ENCODE measurements at regions not wholly inside any gene's neighbourhood (a gene's known extent, or its start where the extent isn't known, plus 50 kb on each side); places are given as distances from the start of the nearest gene placed in this dataset.

DNA sequence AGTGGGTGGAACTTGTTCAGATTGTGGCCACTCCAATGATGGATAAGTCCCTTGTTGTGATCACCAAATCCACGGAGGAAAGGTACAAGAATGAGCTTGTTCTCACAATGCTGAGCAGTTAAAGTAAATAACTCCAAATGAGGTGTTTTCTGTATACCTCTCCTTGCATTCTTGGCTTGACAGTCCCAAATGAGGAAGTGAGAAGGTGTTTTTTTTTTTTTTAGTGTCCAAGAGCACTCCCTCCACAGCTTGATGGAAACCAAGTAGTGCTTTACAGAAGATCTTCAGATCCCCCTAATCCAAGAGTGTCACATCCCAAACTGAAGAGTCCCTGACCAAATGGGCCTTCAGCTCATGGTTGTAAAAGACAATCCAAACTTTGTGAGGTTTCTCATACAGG is 153.6 kb downstream of the ATP23 start:
- no TSS peak for BruUV-seq (replicated peaks)
- CTCF ChIA-PET: interaction anchor here (0.6 to 0.7 kb wide), 3 partner anchors 29 to 100 kb away, joined by 3 to 4 read pairs (median 3); no protein-coding TSS in a partner anchor

DNA sequence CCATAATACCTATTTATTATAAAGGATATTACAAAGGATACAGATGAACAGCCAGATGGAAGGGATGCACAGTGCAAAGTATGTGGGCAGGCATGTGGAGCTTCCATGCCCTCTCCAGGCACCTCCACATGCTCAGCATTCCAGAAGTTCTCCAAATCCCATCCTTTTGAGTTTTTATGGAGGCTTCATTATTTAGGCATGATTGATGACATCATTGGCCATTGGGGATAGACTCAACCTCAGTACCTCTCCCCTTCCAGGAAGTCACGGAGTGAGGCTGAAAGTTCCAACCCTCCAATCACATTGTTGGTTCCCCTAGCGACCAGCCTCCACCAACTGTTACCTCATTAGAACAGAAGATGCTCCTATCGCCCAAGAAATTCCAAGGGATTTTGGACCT is 156.4 kb downstream of the ATP23 start:
- Mint-ChIP-seq H3K27me3 (ENCODE audit: insufficient read depth, unreplicated experiment) (no peaks in the 10 kb centered on the region), H3K36me3 (ENCODE audit: insufficient read depth, unreplicated experiment) (no peaks in the 10 kb centered on the region), H3K9me3 (ENCODE audit: unreplicated experiment) (no peaks in the 10 kb centered on the region), H3K4me3 (ENCODE audit: unreplicated experiment) (no peak overlapping the region), H3K4me1 (ENCODE audit: insufficient read depth, unreplicated experiment) (no peaks in the 10 kb centered on the region), H3K27ac (ENCODE audit: low read depth, unreplicated experiment) (no peak overlapping the region)
- ChIA-PET CTCF (interaction anchor here (0.8 kb wide), 1 partner anchor 9 kb away, joined by 3 read pairs; no protein-coding TSS in a partner anchor), POLR2A (no interaction called here)
- TF ChIP-seq, protein P1, sequence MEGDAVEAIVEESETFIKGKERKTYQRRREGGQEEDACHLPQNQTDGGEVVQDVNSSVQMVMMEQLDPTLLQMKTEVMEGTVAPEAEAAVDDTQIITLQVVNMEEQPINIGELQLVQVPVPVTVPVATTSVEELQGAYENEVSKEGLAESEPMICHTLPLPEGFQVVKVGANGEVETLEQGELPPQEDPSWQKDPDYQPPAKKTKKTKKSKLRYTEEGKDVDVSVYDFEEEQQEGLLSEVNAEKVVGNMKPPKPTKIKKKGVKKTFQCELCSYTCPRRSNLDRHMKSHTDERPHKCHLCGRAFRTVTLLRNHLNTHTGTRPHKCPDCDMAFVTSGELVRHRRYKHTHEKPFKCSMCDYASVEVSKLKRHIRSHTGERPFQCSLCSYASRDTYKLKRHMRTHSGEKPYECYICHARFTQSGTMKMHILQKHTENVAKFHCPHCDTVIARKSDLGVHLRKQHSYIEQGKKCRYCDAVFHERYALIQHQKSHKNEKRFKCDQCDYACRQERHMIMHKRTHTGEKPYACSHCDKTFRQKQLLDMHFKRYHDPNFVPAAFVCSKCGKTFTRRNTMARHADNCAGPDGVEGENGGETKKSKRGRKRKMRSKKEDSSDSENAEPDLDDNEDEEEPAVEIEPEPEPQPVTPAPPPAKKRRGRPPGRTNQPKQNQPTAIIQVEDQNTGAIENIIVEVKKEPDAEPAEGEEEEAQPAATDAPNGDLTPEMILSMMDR (IDR thresholded peaks at IDR 0.05; ENCODE audit: unreplicated experiment): no peak
- no TSS peak for BruUV-seq (replicated peaks)
- no peak for DNase-seq (ENCODE audit: unreplicated experiment)
- intact Hi-C loops (cut with micrococcal nuclease): no loop called here

More for the DNA sequence above, 153.6 kb downstream of the ATP23 start:
- intact Hi-C loops (cut with micrococcal nuclease): no loop called here
- TF ChIP-seq, protein P1 (IDR thresholded peaks at IDR 0.05; ENCODE audit: unreplicated experiment): no peak
- no peaks in the 10 kb centered on the region for H3K4me1 Mint-ChIP-seq (ENCODE audit: insufficient read depth, unreplicated experiment)
- no peak for DNase-seq (ENCODE audit: unreplicated experiment)
- no peaks in the 10 kb centered on the region for H3K9me3 Mint-ChIP-seq (ENCODE audit: unreplicated experiment)
- POLR2A ChIA-PET: interaction anchor here (0.7 kb wide), 1 partner anchor 1085 kb away, joined by 3 read pairs; no protein-coding TSS in a partner anchor
- no peak overlapping the region for H3K27ac Mint-ChIP-seq (ENCODE audit: low read depth, unreplicated experiment)
- no peaks in the 10 kb centered on the region for H3K36me3 Mint-ChIP-seq (ENCODE audit: insufficient read depth, unreplicated experiment)
- H3K27me3 Mint-ChIP-seq (ENCODE audit: insufficient read depth, unreplicated experiment): no peaks in the 10 kb centered on the region
- H3K4me3 Mint-ChIP-seq (ENCODE audit: unreplicated experiment): no peak overlapping the region

DNA sequence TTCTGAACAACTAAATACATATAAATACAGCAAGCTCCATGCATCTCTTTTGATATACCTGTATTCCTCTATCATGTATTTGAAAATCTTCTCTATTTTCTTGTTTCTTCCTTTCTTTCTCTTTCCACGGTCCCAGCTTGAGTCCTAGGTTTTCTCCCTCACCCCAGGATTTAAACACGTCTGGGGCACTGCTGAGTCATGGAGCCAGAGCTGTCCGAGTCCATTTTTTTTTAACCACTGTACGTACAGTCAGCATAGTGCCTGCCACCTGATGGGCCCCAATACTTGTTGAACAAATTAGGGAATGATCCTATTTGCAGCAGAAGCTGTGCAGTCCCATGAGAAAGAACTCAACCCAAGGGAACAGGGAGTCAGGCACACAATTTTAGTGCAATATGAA is 158.1 kb downstream of the ATP23 start:
- CTCF ChIA-PET: no interaction called here
- intact Hi-C loops (cut with micrococcal nuclease): no loop called here

GRCh38 chr12:58104351-58104755 is 163.0 kb downstream of the ATP23 start:
- peaks cover 8% of the 10 kb centered on the region for H3K9me3 Mint-ChIP-seq (ENCODE audit: unreplicated experiment)
- CTCF ChIA-PET: no interaction called here
- TF ChIP-seq, protein P1 (IDR thresholded peaks at IDR 0.05; ENCODE audit: unreplicated experiment): no peak

More for the DNA sequence above, 158.1 kb downstream of the ATP23 start:
- Mint-ChIP-seq H3K36me3 (ENCODE audit: insufficient read depth, unreplicated experiment) (no peaks in the 10 kb centered on the region), H3K4me3 (ENCODE audit: unreplicated experiment) (no peak overlapping the region), H3K4me1 (ENCODE audit: insufficient read depth, unreplicated experiment) (no peaks in the 10 kb centered on the region), H3K9me3 (ENCODE audit: unreplicated experiment) (no peaks in the 10 kb centered on the region), H3K27me3 (ENCODE audit: insufficient read depth, unreplicated experiment) (no peaks in the 10 kb centered on the region), H3K27ac (ENCODE audit: low read depth, unreplicated experiment) (peak overlapping the region; percentile 20)
- no TSS peak for BruUV-seq (replicated peaks)
- POLR2A ChIA-PET: interaction anchor here (0.7 kb wide), 1 partner anchor 95 kb away, joined by 3 read pairs; no protein-coding TSS in a partner anchor
- TF ChIP-seq, protein P1 (IDR thresholded peaks at IDR 0.05; ENCODE audit: unreplicated experiment): no peak
- DNase-seq (ENCODE audit: unreplicated experiment): no peak

More at GRCh38 chr12:58104351-58104755, 163.0 kb downstream of the ATP23 start:
- Mint-ChIP-seq H3K4me3 (ENCODE audit: unreplicated experiment) (no peak overlapping the region), H3K36me3 (ENCODE audit: insufficient read depth, unreplicated experiment) (peaks cover 6% of the 10 kb centered on the region), H3K27me3 (ENCODE audit: insufficient read depth, unreplicated experiment) (no peaks in the 10 kb centered on the region), H3K4me1 (ENCODE audit: insufficient read depth, unreplicated experiment) (no peaks in the 10 kb centered on the region), H3K27ac (ENCODE audit: low read depth, unreplicated experiment) (no peak overlapping the region)
- POLR2A ChIA-PET: no interaction called here
- no TSS peak for BruUV-seq (replicated peaks)
- intact Hi-C loops (cut with micrococcal nuclease): no loop called here
- no peak for DNase-seq (ENCODE audit: unreplicated experiment)

Data from MCF 10A (cell line).